K562 (cell line): ENCODE measurements at regions not wholly inside any gene's neighbourhood (a gene's known extent, or its start where the extent isn't known, plus 50 kb on each side); places are given as distances from the start of the nearest gene placed in this dataset.

Experiments used
- ATF6 ChIP-seq: sonication (generic); formaldehyde crosslinking; IDR thresholded peaks from 2 replicates; pipeline ENCODE4 v1.4.0; 2020; ENCODE audit warnings: mild to moderate bottlenecking, missing genetic modification reagents
- ATF7 ChIP-seq: fragments of 450-650 bp; IDR thresholded peaks from 2 replicates; pipeline ENCODE4 v1.7.1; 2014; ENCODE audit warnings: mild to moderate bottlenecking, moderate library complexity
- CBFB ChIP-seq: sonication (generic); formaldehyde crosslinking; IDR thresholded peaks from 2 replicates; pipeline ENCODE4 v1.4.0; 2020; ENCODE audit warnings: mild to moderate bottlenecking, missing genetic modification reagents
- CBX8 ChIP-seq: fragments of 200-600 bp; sonication (generic); IDR thresholded peaks from 2 replicates; pipeline ENCODE4 v1.6.1; 2012; ENCODE audit warnings: borderline replicate concordance, mixed run types, low read depth, mild to moderate bottlenecking, moderate library complexity, mixed read lengths, low read length, control low read depth, inconsistent platforms; ENCODE audit not compliant: poor library complexity, severe bottlenecking; ENCODE audit errors: extremely low read depth
- CC2D1A ChIP-seq: fragments of 450-650 bp; IDR thresholded peaks from 2 replicates; pipeline ENCODE4 v1.6.1; 2017; ENCODE audit warnings: mild to moderate bottlenecking
- E2F1 ChIP-seq: sonication (generic); formaldehyde crosslinking; IDR thresholded peaks from 2 replicates; pipeline ENCODE4 v1.8.1; 2023; ENCODE audit warnings: mild to moderate bottlenecking, missing genetic modification reagents, moderate library complexity
- EGR1 ChIP-seq: fragments of 450-650 bp; conservative IDR thresholded peaks from 2 replicates; pipeline ENCODE4 v1.6.1; 2017; ENCODE audit warnings: mild to moderate bottlenecking
- FOXA1 ChIP-seq: fragments of 450-650 bp; IDR thresholded peaks from 2 replicates; pipeline ENCODE4 v1.6.1; 2016; ENCODE audit warnings: mild to moderate bottlenecking, borderline replicate concordance
- KLF16 ChIP-seq: IDR thresholded peaks from 2 replicates; pipeline ENCODE4 v1.6.1; 2016; ENCODE audit warnings: antibody characterized with exemption
- MAZ ChIP-seq, 2 experiments: fragments of 450-650 bp in 1 of 2; sonication (generic) in 1 of 2; formaldehyde crosslinking; IDR thresholded peaks in 1 of 2; conservative IDR thresholded peaks in 1 of 2; 2 replicates each; pipeline versions ENCODE4 v1.4.0 to v1.5.0; 2020; ENCODE audit warnings: mild to moderate bottlenecking in 1 of 2, missing genetic modification reagents in 1 of 2
- NBN ChIP-seq: fragments of 450-650 bp; IDR thresholded peaks from 2 replicates; pipeline ENCODE4 v1.6.1; 2016; ENCODE audit warnings: low read depth, mild to moderate bottlenecking
- PHF20 ChIP-seq: fragments of 450-650 bp; IDR thresholded peaks from 2 replicates; pipeline ENCODE4 v1.6.1; 2018; ENCODE audit not compliant: partially characterized antibody
- POLR2AphosphoS5 ChIP-seq: IDR thresholded peaks from 2 replicates; pipeline ENCODE4 v1.6.1; 2011; ENCODE audit warnings: mild to moderate bottlenecking, low read depth, low read length, moderate library complexity; ENCODE audit not compliant: control insufficient read depth, insufficient read depth
- RB1 ChIP-seq: fragments of 450-650 bp; IDR thresholded peaks from 2 replicates; pipeline ENCODE4 v1.6.1; 2017; ENCODE audit warnings: low read depth, mild to moderate bottlenecking
- RBM34 ChIP-seq: fragments of 200-400 bp; formaldehyde crosslinking; IDR thresholded peaks from 2 replicates; pipeline ENCODE4 v1.6.1; 2018; ENCODE audit warnings: low read length, borderline replicate concordance; ENCODE audit not compliant: insufficient read depth
- TARDBP ChIP-seq: fragments of 450-650 bp; IDR thresholded peaks from 2 replicates; pipeline ENCODE4 v1.6.1; 2016
- TF ChIP-seq, protein P1 (sequence below): fragments of 250-450 bp; sonication (Bioruptor Pico); IDR thresholded peaks from 2 replicates; pipeline ENCODE4 v1.4.0; 2020; ENCODE audit warnings: mild to moderate bottlenecking, moderate library complexity
- TF ChIP-seq, protein P2 (sequence below): fragments of 200-800 bp; sonication (Bioruptor generic); IDR thresholded peaks from 2 replicates; pipeline ENCODE4 v1.6.1; 2017; ENCODE audit warnings: missing genetic modification characterization, missing compliant biosample characterization
- TF ChIP-seq, protein P3 (sequence below): fragments of 450-650 bp; IDR thresholded peaks from 2 replicates; pipeline ENCODE4 v1.6.1; 2016; ENCODE audit warnings: antibody characterized with exemption
- TF ChIP-seq, protein P4 (sequence below): sonication (generic); formaldehyde crosslinking; IDR thresholded peaks from 2 replicates; pipeline ENCODE4 v1.8.0; 2022; ENCODE audit warnings: missing genetic modification reagents, mild to moderate bottlenecking, moderate library complexity, borderline replicate concordance

GRCh38 chr1:229148041-229148671 lies 122.8 kb upstream of the RAB4A start (continued):
- TF ChIP-seq ATF6 (CRISPR knock-in tag) (no peak), E2F1 (CRISPR knock-in tag) (no peak), TARDBP (peak; percentile 50; the same call in 1 of the 2 replicates), CC2D1A (peak; percentile 47; the same call in 1 of the 2 replicates), CBX8 (no peak), PHF20 (peak; percentile 23), RBM34 (no peak), CBFB (CRISPR knock-in tag) (peak; percentile 92), ATF7 (peak; percentile 70), RB1 (no peak), FOXA1 (peak; percentile 45; the same call in 1 of the 2 replicates), KLF16 (peak; percentile 90), NBN (peak; percentile 46; the same call in 1 of the 2 replicates), MAZ (CRISPR knock-in tag; conservative IDR thresholded peaks at IDR 0.05 in 1 of 2, IDR thresholded peaks at IDR 0.05 in 1 of 2) (peak; percentile 50 to 60; a peak in 2 of 4 replicates), POLR2AphosphoS5 (peak; percentile 81), EGR1 (peak; percentile 57)
- TF ChIP-seq, protein P1, sequence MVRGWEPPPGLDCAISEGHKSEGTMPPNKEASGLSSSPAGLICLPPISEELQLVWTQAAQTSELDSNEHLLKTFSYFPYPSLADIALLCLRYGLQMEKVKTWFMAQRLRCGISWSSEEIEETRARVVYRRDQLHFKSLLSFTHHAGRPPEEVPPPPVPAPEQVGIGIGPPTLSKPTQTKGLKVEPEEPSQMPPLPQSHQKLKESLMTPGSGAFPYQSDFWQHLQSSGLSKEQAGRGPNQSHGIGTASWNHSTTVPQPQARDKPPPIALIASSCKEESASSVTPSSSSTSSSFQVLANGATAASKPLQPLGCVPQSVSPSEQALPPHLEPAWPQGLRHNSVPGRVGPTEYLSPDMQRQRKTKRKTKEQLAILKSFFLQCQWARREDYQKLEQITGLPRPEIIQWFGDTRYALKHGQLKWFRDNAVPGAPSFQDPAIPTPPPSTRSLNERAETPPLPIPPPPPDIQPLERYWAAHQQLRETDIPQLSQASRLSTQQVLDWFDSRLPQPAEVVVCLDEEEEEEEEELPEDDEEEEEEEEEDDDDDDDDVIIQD (CRISPR knock-in tag): no peak
- TF ChIP-seq, protein P2, sequence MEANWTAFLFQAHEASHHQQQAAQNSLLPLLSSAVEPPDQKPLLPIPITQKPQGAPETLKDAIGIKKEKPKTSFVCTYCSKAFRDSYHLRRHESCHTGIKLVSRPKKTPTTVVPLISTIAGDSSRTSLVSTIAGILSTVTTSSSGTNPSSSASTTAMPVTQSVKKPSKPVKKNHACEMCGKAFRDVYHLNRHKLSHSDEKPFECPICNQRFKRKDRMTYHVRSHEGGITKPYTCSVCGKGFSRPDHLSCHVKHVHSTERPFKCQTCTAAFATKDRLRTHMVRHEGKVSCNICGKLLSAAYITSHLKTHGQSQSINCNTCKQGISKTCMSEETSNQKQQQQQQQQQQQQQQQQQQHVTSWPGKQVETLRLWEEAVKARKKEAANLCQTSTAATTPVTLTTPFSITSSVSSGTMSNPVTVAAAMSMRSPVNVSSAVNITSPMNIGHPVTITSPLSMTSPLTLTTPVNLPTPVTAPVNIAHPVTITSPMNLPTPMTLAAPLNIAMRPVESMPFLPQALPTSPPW (CRISPR knock-in tag): peak; percentile 54
- TF ChIP-seq, protein P3, sequence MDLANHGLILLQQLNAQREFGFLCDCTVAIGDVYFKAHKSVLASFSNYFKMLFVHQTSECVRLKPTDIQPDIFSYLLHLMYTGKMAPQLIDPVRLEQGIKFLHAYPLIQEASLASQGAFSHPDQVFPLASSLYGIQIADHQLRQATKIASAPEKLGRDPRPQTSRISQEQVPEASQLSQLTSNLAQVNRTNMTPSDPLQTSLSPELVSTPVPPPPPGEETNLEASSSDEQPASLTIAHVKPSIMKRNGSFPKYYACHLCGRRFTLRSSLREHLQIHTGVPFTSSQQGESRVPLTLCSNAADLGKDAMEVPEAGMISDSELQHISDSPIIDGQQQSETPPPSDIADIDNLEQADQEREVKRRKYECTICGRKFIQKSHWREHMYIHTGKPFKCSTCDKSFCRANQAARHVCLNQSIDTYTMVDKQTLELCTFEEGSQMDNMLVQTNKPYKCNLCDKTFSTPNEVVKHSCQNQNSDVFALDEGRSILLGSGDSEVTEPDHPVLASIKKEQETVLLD: no peak
- TF ChIP-seq, protein P4, sequence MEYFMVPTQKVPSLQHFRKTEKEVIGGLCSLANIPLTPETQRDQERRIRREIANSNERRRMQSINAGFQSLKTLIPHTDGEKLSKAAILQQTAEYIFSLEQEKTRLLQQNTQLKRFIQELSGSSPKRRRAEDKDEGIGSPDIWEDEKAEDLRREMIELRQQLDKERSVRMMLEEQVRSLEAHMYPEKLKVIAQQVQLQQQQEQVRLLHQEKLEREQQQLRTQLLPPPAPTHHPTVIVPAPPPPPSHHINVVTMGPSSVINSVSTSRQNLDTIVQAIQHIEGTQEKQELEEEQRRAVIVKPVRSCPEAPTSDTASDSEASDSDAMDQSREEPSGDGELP: peak; percentile 93
